Heart left ventricle (tissue), 13 donors: ENCODE measurements at regions not wholly inside any gene's neighbourhood (a gene's known extent, or its start where the extent isn't known, plus 50 kb on each side); places are given as distances from the start of the nearest gene placed in this dataset.

Experiments
- CTCF ChIP-seq, 12 donors: fragments of 200-600 bp; sonication (generic) in 4 of 12; IDR thresholded peaks; one replicate each; pipeline versions ENCODE4 v1.5.0 to v1.8.0; 2018 to 2022; ENCODE audit warnings: antibody characterized with exemption in 12 of 12, mild to moderate bottlenecking in 5 of 12
- POLR2A ChIP-seq, 2 donors: fragments of 450-650 bp; IDR thresholded peaks; one replicate each; pipeline ENCODE4 v1.6.1; 2017; ENCODE audit warnings: antibody characterized with exemption in 2 of 2, mild to moderate bottlenecking in 2 of 2, moderate library complexity in 2 of 2
- donor health status: ischemic (EF 13 %, LVEDD 7.1; RV severe dilation, severe dysfunction).
- donor health status: DM: no; HTN: yes; CAD: no.
- donor health status: DM: no; HTN: no; CAD: no.
- donor health status: ischemic (EF 25% LVEDD 6.9; RV normal size, moderate dysfunction).
- donor health status: ischemic (EF 25% LVEDD 5.7; RV mildly dilated, moderate dysfunction).
- donor health status: ischemic (EF 35%, LVEDD 5.7; RV mildly dilated, moderate dysfunction).
- donor health status: nonischemic (EF 11% LVEDD 7.7; RV severe dilation, severe dysfunction).
- donor health status: DM: yes; HTN: yes; CAD: no.
- donor health status: PGD.
- donor health status: ischemic (EF 29% LVEDD 5.4; RV normal size, mild dysfunction).
- donor health status: nonischemic (EF 23%, LVEDD 6.1; RV moderate dilation, normal function).

- TF ChIP-seq CTCF (IDR thresholded peaks at IDR 0.05) (no peak), POLR2A (IDR thresholded peaks at IDR 0.05) (no peak)
These were observed 219.8 kb downstream of the ACTR3B start for GRCh38 chr7:152979376-152979775.
